ENCODE measurements at regions not wholly inside any gene's neighbourhood (a gene's known extent, or its start where the extent isn't known, plus 50 kb on each side); places are given as distances from the start of the nearest gene placed in this dataset.
"Not testable (repeated sequence)": the region's sequence is repeated elsewhere in the genome, so short reads cannot be mapped to it uniquely, and the experiment has no call there.

GRCh38 chr17:21602176-21602575 lies 90.1 kb upstream of the KCNJ18 start:
- no peak overlapping the region for H3K9ac ChIP-seq (ENCODE audit: insufficient read depth in 1 of 2, low read depth in 2 of 2, low read length in 2 of 2)
- TF ChIP-seq HDAC1 (IDR thresholded peaks at IDR 0.05), result no peak
- TF ChIP-seq, protein P1, sequence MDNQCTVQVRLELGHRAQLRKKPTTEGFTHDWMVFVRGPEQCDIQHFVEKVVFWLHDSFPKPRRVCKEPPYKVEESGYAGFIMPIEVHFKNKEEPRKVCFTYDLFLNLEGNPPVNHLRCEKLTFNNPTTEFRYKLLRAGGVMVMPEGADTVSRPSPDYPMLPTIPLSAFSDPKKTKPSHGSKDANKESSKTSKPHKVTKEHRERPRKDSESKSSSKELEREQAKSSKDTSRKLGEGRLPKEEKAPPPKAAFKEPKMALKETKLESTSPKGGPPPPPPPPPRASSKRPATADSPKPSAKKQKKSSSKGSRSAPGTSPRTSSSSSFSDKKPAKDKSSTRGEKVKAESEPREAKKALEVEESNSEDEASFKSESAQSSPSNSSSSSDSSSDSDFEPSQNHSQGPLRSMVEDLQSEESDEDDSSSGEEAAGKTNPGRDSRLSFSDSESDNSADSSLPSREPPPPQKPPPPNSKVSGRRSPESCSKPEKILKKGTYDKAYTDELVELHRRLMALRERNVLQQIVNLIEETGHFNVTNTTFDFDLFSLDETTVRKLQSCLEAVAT (IDR thresholded peaks at IDR 0.05), result no peak
- no peak for TF ChIP-seq SIX5 (IDR thresholded peaks at IDR 0.05; ENCODE audit: borderline replicate concordance in 1 of 2, insufficient read depth in 1 of 2, low read depth in 1 of 2, low read length in 2 of 2)
- TF ChIP-seq ZNF212 (CRISPR knock-in tag; IDR thresholded peaks at IDR 0.05), result no peak
- BruUV-seq (replicated peaks), result no TSS peak
- no peak overlapping the region for H3K27ac ChIP-seq (ENCODE audit: extremely low read depth, low read depth, low read length)
- H3K36me3 ChIP-seq (ENCODE audit: control insufficient read depth, insufficient read depth, low read length), result no peaks in the 10 kb centered on the region
- no peak overlapping the region for H3K4me3 ChIP-seq
- WGBS (ENCODE audit: insufficient coverage, low coverage, missing lambda C conversion rate), result 0% methylated on average over 3 of the region's 5 CpGs
- no peaks in the 10 kb centered on the region; a peak in 1 of 5 replicates for H3K27me3 ChIP-seq (ENCODE audit: control insufficient read depth in 2 of 2, insufficient read depth in 2 of 2, low read length in 2 of 2)
- no peak overlapping the region for H2AFZ ChIP-seq (ENCODE audit: low read depth, low read length)
- no peaks in the 10 kb centered on the region for H4K20me1 ChIP-seq (replicated peaks; ENCODE audit: control insufficient read depth, insufficient read depth, low read length)
- H3K9me3 ChIP-seq (replicated peaks; ENCODE audit: control insufficient read depth, insufficient read depth, low read depth, low read length), result no peaks in the 10 kb centered on the region
- no peak for ATAC-seq
- ChIA-PET CTCF (ENCODE audit: low intra/inter-chr PET ratio) (no interaction called here), POLR2A (no interaction called here)
- in situ Hi-C loops (cut with MboI), result no loop called here
- FAIRE-seq, result no peak
- H3K4me1 ChIP-seq (replicated peaks in 1 of 2; ENCODE audit: control insufficient read depth in 2 of 2, insufficient read depth in 2 of 2, low read length in 2 of 2), result no peaks in the 10 kb centered on the region
- no peaks in the 10 kb centered on the region for H3K9me1 ChIP-seq (ENCODE audit: control insufficient read depth, insufficient read depth, low read length)
- no peak overlapping the region for H3K4me2 ChIP-seq (ENCODE audit: insufficient read depth, low read length)
- no peak for DNase-seq (ENCODE audit: extremely low read depth in 1 of 4, low spot score in 3 of 4)
- no peaks in the 10 kb centered on the region for H3K79me2 ChIP-seq (ENCODE audit: control insufficient read depth, insufficient read depth, low read length)
- intact Hi-C loops (cut with micrococcal nuclease), result no loop called here

- H3K27me3 ChIP-seq (ENCODE audit: control insufficient read depth in 2 of 2, insufficient read depth in 2 of 2, low read length in 2 of 2); H3K4me3 ChIP-seq; H2AFZ ChIP-seq (ENCODE audit: low read depth, low read length); ATAC-seq; H3K27ac ChIP-seq (ENCODE audit: extremely low read depth, low read depth, low read length); H4K20me1 ChIP-seq (replicated peaks; ENCODE audit: control insufficient read depth, insufficient read depth, low read length); H3K36me3 ChIP-seq (ENCODE audit: control insufficient read depth, insufficient read depth, low read length); POLR2A ChIA-PET; H3K79me2 ChIP-seq (ENCODE audit: control insufficient read depth, insufficient read depth, low read length); H3K9ac ChIP-seq (ENCODE audit: insufficient read depth in 1 of 2, low read depth in 2 of 2, low read length in 2 of 2); CTCF ChIA-PET (ENCODE audit: low intra/inter-chr PET ratio); DNase-seq (ENCODE audit: extremely low read depth in 1 of 4, low spot score in 3 of 4); H3K9me3 ChIP-seq (replicated peaks; ENCODE audit: control insufficient read depth, insufficient read depth, low read depth, low read length); FAIRE-seq; H3K4me2 ChIP-seq (ENCODE audit: insufficient read depth, low read length); H3K9me1 ChIP-seq (ENCODE audit: control insufficient read depth, insufficient read depth, low read length); H3K4me1 ChIP-seq (replicated peaks in 1 of 2; ENCODE audit: control insufficient read depth in 2 of 2, insufficient read depth in 2 of 2, low read length in 2 of 2); intact Hi-C loops (cut with micrococcal nuclease); BruUV-seq (replicated peaks); in situ Hi-C loops (cut with MboI): not testable (repeated sequence)
- WGBS (ENCODE audit: insufficient coverage, low coverage, missing lambda C conversion rate), result 0% methylated on average over 1 of the region's 1 CpG
Measured at GRCh38 chr17:21603292-21603691, 89.0 kb upstream of the KCNJ18 start.
